Adrenal gland (tissue), 5 donors: ENCODE measurements at regions not wholly inside any gene's neighbourhood (a gene's known extent, or its start where the extent isn't known, plus 50 kb on each side); places are given as distances from the start of the nearest gene placed in this dataset.

Source experiments
- POLR2A ChIP-seq, 2 donors: fragments of 450-650 bp; IDR thresholded peaks; one replicate each; pipeline ENCODE4 v1.6.1; 2017; ENCODE audit warnings: antibody characterized with exemption in 2 of 2, mild to moderate bottlenecking in 2 of 2, moderate library complexity in 1 of 2
- TF ChIP-seq, protein P1 (sequence below), 6 experiments: fragments of 450-650 bp in 4 of 6; fragments of 200-600 bp in 2 of 6; sonication (generic) in 1 of 6; IDR thresholded peaks; 1 replicate in 5 of 6; 2 replicates in 1 of 6; pipeline versions ENCODE4 v1.5.1 to v1.8.0; 2016 to 2021; ENCODE audit warnings: antibody characterized with exemption in 6 of 6, mild to moderate bottlenecking in 2 of 6, moderate library complexity in 1 of 6
- donor health status: DM: no; HTN: no; CAD: no.

GRCh38 chr2:238528953-238529781 lies 102.4 kb downstream of the ASB1 start:
- TF ChIP-seq, protein P1, sequence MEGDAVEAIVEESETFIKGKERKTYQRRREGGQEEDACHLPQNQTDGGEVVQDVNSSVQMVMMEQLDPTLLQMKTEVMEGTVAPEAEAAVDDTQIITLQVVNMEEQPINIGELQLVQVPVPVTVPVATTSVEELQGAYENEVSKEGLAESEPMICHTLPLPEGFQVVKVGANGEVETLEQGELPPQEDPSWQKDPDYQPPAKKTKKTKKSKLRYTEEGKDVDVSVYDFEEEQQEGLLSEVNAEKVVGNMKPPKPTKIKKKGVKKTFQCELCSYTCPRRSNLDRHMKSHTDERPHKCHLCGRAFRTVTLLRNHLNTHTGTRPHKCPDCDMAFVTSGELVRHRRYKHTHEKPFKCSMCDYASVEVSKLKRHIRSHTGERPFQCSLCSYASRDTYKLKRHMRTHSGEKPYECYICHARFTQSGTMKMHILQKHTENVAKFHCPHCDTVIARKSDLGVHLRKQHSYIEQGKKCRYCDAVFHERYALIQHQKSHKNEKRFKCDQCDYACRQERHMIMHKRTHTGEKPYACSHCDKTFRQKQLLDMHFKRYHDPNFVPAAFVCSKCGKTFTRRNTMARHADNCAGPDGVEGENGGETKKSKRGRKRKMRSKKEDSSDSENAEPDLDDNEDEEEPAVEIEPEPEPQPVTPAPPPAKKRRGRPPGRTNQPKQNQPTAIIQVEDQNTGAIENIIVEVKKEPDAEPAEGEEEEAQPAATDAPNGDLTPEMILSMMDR (IDR thresholded peaks at IDR 0.05), result no peak
- TF ChIP-seq POLR2A (IDR thresholded peaks at IDR 0.05), result no peak
